Transverse colon (tissue), 4 donors: ENCODE measurements at regions not wholly inside any gene's neighbourhood (a gene's known extent, or its start where the extent isn't known, plus 50 kb on each side); places are given as distances from the start of the nearest gene placed in this dataset.

Experiments used
- DNase-seq: peaks from one replicate; pipeline ENCODE4 v3.0.0-alpha.2; 2019
- H3K27ac ChIP-seq, 4 donors: fragments of 200-600 bp; sonication (generic); 2 replicates each; pipeline ENCODE4 v1.5.1; 2016 to 2018; ENCODE audit warnings: inconsistent platforms in 4 of 4
- H3K27me3 ChIP-seq: fragments of 200-600 bp; sonication (generic); 2 replicates; pipeline ENCODE4 v1.5.1; 2017; ENCODE audit warnings: inconsistent platforms
- H3K36me3 ChIP-seq, 4 donors: fragments of 200-600 bp; sonication (generic); 2 replicates each; pipeline ENCODE4 v1.5.1; 2017 to 2019; ENCODE audit warnings: inconsistent platforms in 4 of 4
- H3K4me1 ChIP-seq, 4 donors: fragments of 200-600 bp; sonication (generic); 2 replicates each; pipeline ENCODE4 v1.5.1; 2017 to 2020; ENCODE audit warnings: inconsistent platforms in 4 of 4
- H3K4me3 ChIP-seq, 4 donors: fragments of 200-600 bp; sonication (generic); 1 replicate in 1 of 4; 2 replicates in 3 of 4; pipeline versions ENCODE4 v1.5.1 to v1.6.1; 2017 to 2019; ENCODE audit warnings: inconsistent platforms in 4 of 4
- H3K9me3 ChIP-seq, 2 donors: fragments of 200-600 bp; sonication (generic); 2 replicates each; pipeline ENCODE4 v1.5.1; 2017 to 2019; ENCODE audit warnings: inconsistent platforms in 2 of 2
- CTCF ChIP-seq, 5 experiments: fragments of 200-600 bp in 3 of 5; fragments of 450-650 bp in 2 of 5; sonication (generic) in 3 of 5; IDR thresholded peaks; 1 replicate in 2 of 5; 2 replicates in 3 of 5; pipeline ENCODE4 v1.5.1; 2016 to 2017; ENCODE audit warnings: antibody characterized with exemption in 5 of 5, inconsistent platforms in 3 of 5, mild to moderate bottlenecking in 2 of 5, moderate library complexity in 1 of 5
- EP300 ChIP-seq: sonication (generic); formaldehyde crosslinking; IDR thresholded peaks from one replicate; pipeline ENCODE4 v1.6.1; 2017; ENCODE audit warnings: antibody characterized with exemption, low read depth
- POLR2A ChIP-seq: fragments of 450-650 bp; IDR thresholded peaks from one replicate; pipeline ENCODE4 v1.6.1; 2016; ENCODE audit warnings: antibody characterized with exemption, mild to moderate bottlenecking, moderate library complexity
- POLR2AphosphoS5 ChIP-seq, 3 donors: sonication (generic); formaldehyde crosslinking; IDR thresholded peaks; one replicate each; pipeline ENCODE4 v1.6.1; 2016; ENCODE audit warnings: antibody characterized with exemption in 3 of 3
- WGBS, 2 donors: methylation state at CpG; one replicate each; pipeline ENCODE4 v1.1.5; 2018; ENCODE audit warnings: low coverage in 1 of 2; 5-methylcytosine and 5-hydroxymethylcytosine counted together
- in situ Hi-C, 4 donors: fragments of 200-750 bp; cut with MboI; loops; one replicate each; pipeline versions ENCODE4 v1.15.0 to v1.15.1; 2017; ENCODE audit warnings: low sequenced_read_pairs in 3 of 4, low pct_ligation_motif_present in 1 of 4, low pct_unique_long_range_greater_than_20kb in 1 of 4
- intact Hi-C: fragments of 100-400 bp; cut with DNase I; formaldehyde crosslinking; loops from one replicate; pipeline ENCODE4 v1.15.1; 2023; ENCODE audit warnings: low total_unique reads

GRCh38 chr10:123561141-123561440, 105.1 kb upstream of the GPR26 start:
- no peak for DNase-seq
- no peaks in the 10 kb centered on the region for H3K9me3 ChIP-seq
- no peaks in the 10 kb centered on the region for H3K27me3 ChIP-seq
- H3K36me3 ChIP-seq, result no peaks in the 10 kb centered on the region
- WGBS, 2 donors, result 62 to 80% methylated on average over 1 to 4 of the region's 4 CpGs
- in situ Hi-C loops (loop anchor here (10.0 to 25.0 kb wide), 3 partner anchors 424 to 524 kb away; partner anchors contain the start of genes HMX2 (in 1 of the 4) and HMX3 (in 1 of the 4)), intact Hi-C loops (no loop called here)
- TF ChIP-seq CTCF (IDR thresholded peaks at IDR 0.05) (no peak), EP300 (no peak), POLR2AphosphoS5 (IDR thresholded peaks at IDR 0.05) (no peak), POLR2A (no peak)
- no peak overlapping the region for H3K4me3 ChIP-seq
- H3K27ac ChIP-seq, result no peak overlapping the region
- no peaks in the 10 kb centered on the region for H3K4me1 ChIP-seq

GRCh38 chr10:123562387-123562786, 103.8 kb upstream of the GPR26 start:
- Histone ChIP-seq H3K27ac (no peak overlapping the region), H3K9me3 (no peaks in the 10 kb centered on the region), H3K4me3 (no peak overlapping the region), H3K27me3 (peaks cover under 1% of the 10 kb centered on the region), H3K36me3 (no peaks in the 10 kb centered on the region), H3K4me1 (no peaks in the 10 kb centered on the region)
- intact Hi-C loops (no loop called here), in situ Hi-C loops (loop anchor here (10.0 to 25.0 kb wide), 3 partner anchors 425 to 525 kb away; partner anchors contain the start of genes HMX2 (in 1 of the 4) and HMX3 (in 1 of the 4))
- no peak for TF ChIP-seq POLR2A
- TF ChIP-seq POLR2AphosphoS5 (IDR thresholded peaks at IDR 0.05), result no peak
- TF ChIP-seq CTCF (IDR thresholded peaks at IDR 0.05), result no peak
- TF ChIP-seq EP300, result no peak
- DNase-seq, result no peak
- WGBS, 2 donors, result 71 to 81% methylated on average over 1 of the region's 1 CpG

GRCh38 chr10:123562811-123563580, 103.2 kb upstream of the GPR26 start:
- Histone ChIP-seq H3K36me3 (no peaks in the 10 kb centered on the region), H3K27ac (no peak overlapping the region), H3K4me1 (no peaks in the 10 kb centered on the region), H3K4me3 (no peak overlapping the region), H3K9me3 (no peaks in the 10 kb centered on the region), H3K27me3 (peaks cover 7% of the 10 kb centered on the region)
- TF ChIP-seq POLR2AphosphoS5 (IDR thresholded peaks at IDR 0.05) (no peak), EP300 (no peak), POLR2A (no peak), CTCF (IDR thresholded peaks at IDR 0.05) (no peak)
- intact Hi-C loops (no loop called here), in situ Hi-C loops (loop anchor here (10.0 to 25.0 kb wide), 3 partner anchors 426 to 526 kb away; partner anchors contain the start of genes HMX2 (in 1 of the 4) and HMX3 (in 1 of the 4))
- no peak for DNase-seq
- WGBS, 2 donors, result 71% methylated on average over 8 of the region's 8 CpGs; no CpG with 5 or more reads in 1 of the 2 donors

- H3K27ac ChIP-seq, result no peak overlapping the region
- intact Hi-C loops, result no loop called here
- no peak for TF ChIP-seq POLR2AphosphoS5 (IDR thresholded peaks at IDR 0.05)
- TF ChIP-seq CTCF (IDR thresholded peaks at IDR 0.05), result no peak
- no peak for TF ChIP-seq EP300
- TF ChIP-seq POLR2A, result no peak
- H3K9me3 ChIP-seq, result no peaks in the 10 kb centered on the region
- DNase-seq, result no peak
- H3K4me1 ChIP-seq, result no peaks in the 10 kb centered on the region
- H3K36me3 ChIP-seq, result no peaks in the 10 kb centered on the region
- in situ Hi-C loops, result loop anchor here (10.0 to 25.0 kb wide), 3 partner anchors 426 to 526 kb away; partner anchors contain the start of genes HMX2 (in 1 of the 4) and HMX3 (in 1 of the 4)
- no peak overlapping the region for H3K4me3 ChIP-seq
- 92% methylated on average over 5 of the region's 5 CpGs; no CpG with 5 or more reads in 1 of the 2 donors for WGBS, 2 donors
- H3K27me3 ChIP-seq, result peaks cover 8% of the 10 kb centered on the region
Observed at GRCh38 chr10:123563581-123563855, 102.6 kb upstream of the GPR26 start.
